Activated CD4-positive, alpha-beta T cell treated with anti-CD3 and anti-CD28 coated beads, Interleukin-2, amount 50 U/mL, for 24 hours (primary cell): ENCODE measurements at regions not wholly inside any gene's neighbourhood (a gene's known extent, or its start where the extent isn't known, plus 50 kb on each side); places are given as distances from the start of the nearest gene placed in this dataset.
A peak's percentile ranks its signal among the peaks of the same experiment; 100 is the strongest.

ENCODE experiments used
- DNase-seq, 2 donors: peaks; one replicate each; pipeline ENCODE4 v3.0.0-alpha.2; 2020; ENCODE audit warnings: low read depth in 1 of 2, low spot score in 1 of 2

DNA sequence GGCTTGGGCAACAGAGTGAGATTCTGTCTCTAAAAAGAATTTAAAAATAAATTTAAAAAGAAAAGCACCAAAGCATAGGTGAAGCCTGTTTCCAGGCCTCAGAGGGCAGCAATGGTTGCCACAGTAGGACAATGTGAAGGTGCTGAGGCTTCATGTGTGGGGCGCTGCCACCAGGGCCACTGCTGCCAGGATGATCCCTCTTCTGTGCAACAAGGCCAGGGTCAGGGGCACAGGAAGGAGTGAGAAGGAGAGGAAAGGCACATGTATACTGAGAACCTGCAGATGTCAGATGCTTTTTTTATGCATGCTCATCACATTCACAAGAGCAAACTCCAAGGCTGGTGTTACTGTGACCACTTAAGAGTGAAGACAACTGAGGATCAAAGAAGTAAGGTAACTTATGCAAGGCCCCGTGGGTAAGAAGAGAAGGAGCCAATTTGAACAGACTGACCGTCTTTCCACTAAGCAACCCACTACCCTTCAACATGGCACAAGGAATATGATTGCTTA is 79.7 kb upstream of the ACKR3 start:
- DNase-seq = no peak

DNA sequence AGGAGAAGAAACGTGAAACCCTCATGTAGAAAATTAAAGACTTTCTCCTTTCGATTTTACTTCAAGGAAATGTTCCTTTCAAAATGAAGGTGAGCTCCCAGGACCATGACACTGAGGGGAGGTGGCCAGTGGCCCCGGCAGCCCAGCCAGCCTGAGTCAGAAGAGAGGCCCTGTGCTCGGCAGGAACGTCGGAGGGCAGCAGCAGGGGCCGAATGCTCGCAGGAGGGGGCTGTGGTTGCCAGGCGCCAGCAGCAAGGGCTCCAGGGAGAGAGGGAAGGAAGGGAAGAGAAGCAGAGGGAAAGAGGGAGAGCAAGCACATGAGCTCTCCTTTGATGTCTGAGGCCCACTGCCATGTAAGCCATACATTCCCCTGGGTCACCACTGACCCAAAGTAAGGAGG is 73.3 kb upstream of the ACKR3 start:
- no peak for DNase-seq

DNA sequence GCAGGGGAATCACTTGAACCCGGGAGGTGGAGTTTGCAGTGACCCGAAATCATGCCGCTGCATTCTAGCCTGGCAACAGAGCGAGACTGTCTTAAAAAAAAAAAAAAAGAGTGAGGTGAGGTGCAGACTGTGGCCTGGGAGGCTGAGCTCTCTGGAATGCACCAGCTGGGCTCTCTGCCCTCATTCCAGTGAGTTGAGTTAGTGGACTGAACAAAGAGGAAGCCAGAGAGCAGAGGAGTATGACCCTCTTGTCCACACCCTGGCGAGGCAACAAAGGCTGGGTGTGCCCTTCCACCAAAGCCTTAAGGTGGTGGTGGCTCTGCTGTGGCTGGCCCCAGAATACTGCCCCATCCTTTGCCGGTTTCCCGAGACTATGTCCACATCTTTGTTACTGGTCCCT is 71.3 kb upstream of the ACKR3 start:
- no peak for DNase-seq

DNA sequence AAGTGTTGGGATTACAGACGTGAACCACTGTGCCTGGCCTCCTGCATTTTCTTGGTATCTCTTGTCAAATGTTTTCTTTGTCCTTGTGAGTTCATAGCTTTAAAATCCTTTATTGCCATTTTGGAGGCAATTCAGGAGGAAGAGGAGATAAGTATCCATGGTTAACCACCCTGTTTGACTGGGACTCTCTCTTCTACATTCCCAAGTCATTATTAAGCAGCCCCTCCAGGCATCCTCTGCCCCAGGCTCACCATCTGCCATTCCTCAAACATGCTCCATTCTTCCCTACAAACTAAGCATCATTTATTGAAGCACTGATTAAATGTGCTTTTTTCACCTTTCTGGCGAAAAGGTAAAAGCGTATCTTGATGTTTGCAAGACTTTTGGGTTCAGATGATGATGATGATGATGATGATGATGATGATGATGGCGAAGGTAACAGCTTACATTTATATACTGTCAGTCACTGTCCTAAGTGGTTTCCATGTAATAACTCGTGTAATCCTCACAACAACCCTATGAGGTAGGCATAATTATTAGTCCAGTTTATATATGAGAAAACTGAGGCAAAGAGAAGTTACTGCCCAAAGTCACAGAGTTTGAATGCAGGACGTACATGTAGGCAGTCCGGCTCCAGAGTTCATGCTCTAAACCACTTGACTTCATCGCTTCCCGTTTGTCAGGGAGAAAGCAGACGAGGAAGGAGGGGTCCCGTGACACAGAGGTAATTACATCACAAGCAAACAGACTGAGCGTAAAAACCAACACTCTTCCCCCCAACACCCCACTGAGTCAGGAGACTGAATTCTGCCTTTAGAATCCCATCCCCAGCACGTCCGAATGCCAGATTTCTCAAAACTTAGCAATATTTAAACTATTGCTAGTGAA is 69.7 kb upstream of the ACKR3 start:
- DNase-seq = no peak

DNA sequence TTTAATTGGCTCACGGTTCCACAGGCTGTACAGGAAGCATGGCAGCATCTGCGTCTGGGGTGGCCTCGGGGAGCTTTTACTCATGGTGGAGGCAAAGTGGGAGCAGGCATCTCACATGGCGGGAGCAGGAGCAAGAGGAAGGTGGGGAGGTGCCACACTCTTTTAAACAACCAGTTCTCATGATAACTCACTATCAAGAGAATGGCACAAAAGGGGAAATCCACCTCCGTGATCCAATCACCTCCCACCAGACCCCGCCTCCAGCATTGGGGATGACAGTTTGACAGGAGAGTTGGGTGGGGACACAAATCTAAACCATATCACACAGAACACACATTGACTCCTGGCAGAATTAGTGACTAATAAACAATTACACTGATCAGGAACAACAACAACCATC is 68.6 kb upstream of the ACKR3 start:
- DNase-seq = no peak

DNA sequence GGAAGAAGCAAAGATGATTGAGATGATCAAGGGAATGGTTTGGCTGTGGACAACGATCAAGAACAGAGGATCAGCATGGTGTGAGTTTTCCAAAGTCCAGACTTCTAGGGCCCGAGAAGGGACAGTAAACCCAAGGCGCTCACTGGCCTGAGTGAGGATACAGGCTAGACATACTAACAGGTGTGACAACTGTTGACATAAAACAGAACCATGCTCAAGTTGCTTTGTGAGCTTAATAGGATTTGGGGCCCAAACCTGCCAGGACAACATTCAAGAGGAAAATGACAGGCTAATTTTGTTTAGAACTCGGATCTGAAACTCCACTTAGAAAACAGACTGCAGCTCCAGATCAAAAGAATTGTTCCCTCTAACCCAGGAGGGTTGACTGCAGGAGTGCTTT is 68.1 kb upstream of the ACKR3 start:
- DNase-seq = no peak

DNA sequence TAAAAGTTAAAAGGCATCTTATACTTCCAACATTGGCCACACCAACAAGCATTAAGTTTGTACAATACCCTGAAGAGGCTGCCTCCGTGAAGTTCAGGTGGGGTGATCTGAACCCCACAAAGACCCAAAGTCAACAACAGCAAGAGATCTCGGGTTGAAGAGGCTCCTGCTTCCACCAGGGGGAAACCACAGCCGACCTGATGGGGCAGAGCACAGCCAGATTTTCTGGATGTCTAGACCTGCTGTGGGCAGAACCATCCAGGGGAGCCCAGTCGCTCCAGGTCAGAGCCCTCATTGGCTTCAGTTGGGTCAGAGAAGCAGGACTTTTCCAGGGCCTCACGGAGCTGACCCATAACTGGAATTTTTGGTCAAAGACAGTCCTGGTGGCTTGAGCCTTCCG is 66.5 kb upstream of the ACKR3 start:
- no peak for DNase-seq

DNA sequence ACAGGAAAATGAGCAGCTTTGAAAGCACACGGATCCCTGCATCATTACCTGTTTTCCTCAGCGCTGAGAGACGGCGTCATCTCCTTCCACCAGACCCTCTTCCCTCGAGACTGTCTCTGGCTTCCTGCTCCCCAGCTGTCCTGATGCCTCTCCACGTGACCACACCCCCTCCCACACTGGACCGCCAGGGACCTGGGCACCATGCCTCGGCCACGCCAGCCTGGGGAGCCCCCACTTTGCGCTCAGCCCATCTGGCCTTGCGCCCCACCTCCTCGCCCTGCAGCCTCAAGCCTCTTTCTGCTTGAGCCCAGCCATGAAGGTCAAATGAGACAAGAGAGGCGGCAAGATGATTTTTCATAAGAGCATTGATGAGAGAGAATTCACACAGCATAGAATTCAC is 66.0 kb upstream of the ACKR3 start:
- DNase-seq = no peak

DNA sequence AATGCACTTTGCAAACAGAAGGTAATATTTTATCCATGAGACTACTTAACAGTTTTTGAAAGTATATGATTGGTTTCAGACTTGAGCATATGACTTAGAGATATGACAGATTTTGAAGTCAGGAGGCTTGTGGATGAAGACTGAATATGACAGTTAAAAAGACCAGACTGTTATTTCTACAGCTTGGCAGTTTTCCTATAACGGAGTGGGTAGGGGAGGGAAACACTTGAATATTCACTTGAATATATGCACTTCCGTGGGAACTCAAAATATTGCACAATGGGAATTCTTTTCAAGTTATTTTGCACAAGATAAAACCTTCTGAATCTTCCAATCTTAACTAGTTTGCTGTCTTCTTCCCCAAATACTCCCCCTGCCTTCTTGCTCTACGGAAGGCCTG is 64.6 kb upstream of the ACKR3 start:
- no peak for DNase-seq

DNA sequence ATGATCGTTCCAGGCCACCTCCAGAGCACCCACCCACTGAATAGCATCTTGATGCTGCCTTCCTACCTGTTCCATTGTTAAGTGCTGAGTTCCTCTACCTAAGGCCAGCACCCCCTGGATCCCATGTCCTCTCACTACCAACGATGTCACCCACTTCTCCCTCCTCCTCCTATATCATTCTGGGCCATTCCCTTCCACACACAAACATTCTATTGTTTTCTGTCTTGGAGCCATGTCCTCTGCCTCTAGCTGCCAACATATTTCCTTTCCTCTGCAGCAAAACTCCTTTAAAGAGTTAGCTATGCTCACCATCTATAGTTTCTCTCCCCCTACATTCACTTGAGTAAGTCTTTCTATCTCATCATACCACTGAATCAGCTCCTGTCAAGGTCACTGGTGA is 64.0 kb upstream of the ACKR3 start:
- DNase-seq = no peak

DNA sequence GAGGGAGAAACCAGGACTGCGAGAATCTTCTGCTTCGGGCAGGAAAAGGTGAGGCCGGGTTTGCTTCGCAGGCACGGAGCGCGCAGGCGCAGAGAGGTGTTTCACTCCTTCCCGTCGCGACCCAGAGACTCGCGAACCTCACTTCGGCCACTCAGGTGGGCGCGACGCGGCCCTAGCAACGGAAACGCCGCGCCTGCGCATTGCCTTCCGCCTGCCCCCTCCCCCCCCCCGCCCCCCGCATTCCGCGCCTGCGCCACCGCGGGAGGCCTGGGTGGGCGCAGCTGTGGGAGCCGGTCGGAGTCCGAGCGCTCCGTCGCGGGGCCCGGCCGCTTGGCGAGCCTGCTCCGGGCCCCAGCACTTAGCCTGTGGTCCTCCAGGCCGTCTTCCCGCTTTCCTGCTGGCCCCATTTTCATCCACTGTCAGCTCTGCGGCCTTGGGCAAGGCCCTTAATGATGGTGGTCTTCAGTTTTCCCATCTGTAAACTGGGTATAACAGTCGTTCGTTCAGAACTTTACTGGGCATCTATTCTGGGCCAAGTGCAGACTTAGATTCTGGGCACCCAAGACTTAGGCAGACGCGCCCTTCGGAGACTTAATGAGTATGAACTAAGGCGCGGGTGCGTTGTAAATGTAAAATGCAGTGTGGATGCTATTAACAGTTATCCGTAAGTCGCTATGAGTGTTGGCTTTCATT is 62.1 kb upstream of the ACKR3 start:
- DNase-seq = peak in 1 of 2 donors; percentile 17

DNA sequence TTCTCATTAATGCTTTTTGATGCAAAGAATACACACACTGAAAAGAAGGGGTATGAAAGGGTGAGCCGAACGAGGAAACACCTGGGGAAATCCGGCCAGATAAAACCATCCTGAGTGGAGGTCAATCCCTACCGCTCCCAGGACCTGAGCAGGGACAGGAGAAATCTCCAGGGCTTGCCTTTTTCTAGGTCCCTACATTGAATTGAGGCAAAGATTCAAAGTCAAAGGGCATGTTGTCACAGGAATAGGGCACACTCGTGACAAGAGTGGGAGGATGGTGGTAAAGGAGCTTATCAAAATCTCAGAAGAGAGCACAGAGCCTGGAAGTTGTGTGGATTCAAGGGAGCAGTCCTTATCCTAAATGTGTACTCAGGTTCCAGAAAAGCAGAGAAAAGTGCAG is 61.2 kb upstream of the ACKR3 start:
- no peak for DNase-seq

DNA sequence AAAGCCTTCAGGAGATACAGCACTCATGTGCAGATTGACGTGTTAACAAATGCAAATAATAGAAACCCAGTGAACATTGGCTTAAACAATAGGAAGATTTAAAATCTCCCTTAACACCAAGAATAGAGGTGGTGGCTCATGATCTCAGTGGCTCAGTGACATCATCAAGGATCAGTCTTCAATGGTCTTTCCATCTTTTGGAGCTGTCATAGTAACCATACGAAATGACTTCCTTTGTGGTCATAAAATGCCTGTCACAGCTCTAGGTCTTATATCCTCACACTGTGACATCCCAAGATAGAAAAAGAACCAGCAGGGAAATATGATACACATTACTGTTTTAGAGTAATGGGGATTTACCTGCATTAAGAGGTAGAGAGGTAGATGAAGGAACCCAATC is 59.6 kb upstream of the ACKR3 start:
- no peak for DNase-seq

DNA sequence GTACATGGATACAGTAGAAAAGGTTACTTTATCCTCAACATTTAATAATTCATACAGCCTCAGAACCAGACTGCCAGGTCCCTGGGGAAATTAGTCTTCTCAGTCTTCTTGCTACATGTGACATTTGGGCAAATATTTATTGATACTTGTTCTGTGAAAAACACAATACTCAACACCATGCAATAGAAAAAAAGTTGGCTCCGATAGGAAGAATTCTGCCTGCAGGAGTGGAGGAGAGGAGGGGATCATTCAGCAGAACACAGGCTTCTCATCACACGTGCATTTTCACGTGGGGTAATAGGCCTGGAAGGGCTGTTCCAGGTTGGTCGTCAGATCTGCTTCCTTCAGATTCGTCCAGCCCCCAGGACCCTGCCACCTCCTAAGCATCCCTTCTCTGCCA is 58.4 kb upstream of the ACKR3 start:
- no peak for DNase-seq

DNA sequence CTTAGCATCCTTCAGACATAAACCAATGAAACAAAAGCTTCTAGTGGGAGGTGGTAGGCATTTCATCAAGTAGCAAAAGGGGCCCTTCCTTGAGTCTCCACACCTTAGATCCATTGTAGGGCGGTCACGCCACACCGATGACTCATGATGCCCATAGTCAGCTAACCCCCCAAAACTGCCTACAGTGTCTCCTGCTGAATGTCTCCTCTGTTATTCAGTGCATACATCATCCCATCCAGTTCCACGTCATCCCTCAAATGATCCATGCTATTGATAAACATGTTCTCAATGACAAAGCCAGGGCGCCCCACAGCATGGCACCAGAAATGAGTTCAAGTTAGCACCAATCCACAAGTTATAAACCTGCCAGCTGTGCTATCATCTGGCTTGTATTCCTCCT is 57.4 kb upstream of the ACKR3 start:
- no peak for DNase-seq

DNA sequence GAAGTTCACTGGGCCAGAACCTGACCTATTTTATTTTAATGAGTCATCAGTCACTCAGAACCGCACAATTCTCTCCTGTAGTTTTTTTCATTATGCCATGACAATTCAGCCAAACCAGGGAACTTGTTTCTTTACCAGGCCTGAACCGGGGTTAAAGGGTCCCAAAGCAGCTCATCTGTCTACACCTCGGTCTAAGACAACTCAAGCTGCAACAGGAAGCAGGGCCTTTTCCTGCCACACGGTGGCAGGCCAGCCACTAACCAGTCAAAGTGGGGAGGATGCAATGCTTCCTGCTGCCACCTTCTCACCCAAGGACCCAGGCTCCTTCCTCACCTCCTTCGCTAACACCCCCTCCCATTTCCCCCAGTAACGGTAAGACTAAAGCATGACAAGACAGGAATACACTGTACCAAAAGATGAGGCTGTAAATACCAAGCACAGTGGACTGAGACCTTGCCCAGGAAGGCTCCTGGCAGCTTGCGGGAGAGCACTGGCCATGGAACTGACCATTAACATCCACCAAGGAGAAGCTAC is 56.7 kb upstream of the ACKR3 start:
- peak; percentile 34 to 48 for DNase-seq

DNA sequence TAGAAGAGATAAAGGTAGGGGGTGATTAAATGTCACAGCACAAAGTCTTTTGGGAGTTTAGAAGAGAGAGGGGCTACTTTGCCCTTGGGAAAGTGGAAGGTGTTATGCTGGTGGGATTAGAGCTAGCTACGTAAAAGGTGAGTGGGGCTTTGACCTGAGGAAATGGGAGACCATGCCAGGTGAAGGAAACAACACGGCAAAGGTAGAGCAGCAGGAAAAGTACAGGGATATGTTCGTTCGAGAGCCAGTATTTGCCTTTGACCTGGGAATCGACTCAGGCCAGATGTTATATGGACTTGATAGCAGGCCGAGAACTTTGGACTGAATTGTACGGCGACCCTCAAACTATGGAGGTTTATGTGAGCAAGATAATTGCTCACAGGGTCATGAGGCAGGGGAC is 55.7 kb upstream of the ACKR3 start:
- no peak for DNase-seq

DNA sequence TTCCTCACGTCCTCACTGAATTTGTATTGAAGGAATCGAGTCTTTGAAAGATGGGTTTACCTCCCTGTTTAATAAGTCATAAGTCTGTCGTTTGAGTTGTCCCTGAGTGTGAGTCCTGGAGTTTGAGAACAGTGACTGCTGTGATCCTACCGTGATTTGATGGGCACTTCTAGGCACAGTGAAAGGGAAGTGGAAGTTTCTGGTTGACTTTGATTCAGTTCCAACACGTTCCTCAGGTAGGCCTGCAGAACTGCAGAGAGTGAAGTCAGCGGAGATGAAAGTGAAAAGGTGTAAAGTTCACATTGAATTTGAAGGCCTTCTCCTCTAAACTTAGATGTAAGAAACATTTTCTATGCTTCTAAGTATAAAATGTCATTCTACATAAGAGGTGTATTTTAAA is 52.9 kb upstream of the ACKR3 start:
- no peak for DNase-seq

DNA sequence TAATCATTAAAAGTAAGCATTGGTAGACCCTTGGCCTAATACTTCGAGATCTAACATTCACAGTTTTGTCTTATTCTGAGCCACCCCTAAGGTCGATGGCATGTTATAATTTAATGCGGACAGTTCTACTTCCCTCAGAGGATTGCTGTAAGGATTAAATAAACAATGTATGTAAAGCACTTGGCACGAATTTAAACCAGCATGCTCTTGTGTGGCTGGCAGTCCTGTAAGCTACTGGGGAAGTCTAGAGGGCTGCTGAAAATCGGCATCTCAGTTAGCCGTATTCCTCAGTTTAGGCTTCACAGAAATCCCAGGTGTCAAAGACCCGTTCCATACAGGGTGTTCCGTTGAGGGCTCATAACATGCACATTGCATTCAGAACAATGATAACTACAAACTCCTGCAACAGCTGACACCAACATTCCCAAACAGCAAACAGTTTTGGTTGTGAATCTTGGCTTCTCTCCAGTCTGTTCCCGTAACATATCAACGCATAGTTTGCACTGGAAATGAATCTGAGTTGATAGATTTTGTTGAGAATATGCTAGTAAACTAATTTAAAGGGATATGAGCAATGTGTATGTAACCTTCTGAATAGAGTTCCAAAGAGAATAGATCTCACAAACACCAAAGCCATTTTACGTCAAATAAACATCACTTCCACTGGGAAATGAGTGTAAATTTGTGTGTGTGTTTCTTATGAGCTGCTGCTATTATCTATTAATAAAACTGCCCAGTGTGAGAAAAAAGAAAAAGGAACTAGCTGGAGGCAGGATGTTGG is 52.2 kb upstream of the ACKR3 start:
- no peak for DNase-seq
